ENCODE measurements at regions not wholly inside any gene's neighbourhood (a gene's known extent, or its start where the extent isn't known, plus 50 kb on each side); places are given as distances from the start of the nearest gene placed in this dataset.

DNA sequence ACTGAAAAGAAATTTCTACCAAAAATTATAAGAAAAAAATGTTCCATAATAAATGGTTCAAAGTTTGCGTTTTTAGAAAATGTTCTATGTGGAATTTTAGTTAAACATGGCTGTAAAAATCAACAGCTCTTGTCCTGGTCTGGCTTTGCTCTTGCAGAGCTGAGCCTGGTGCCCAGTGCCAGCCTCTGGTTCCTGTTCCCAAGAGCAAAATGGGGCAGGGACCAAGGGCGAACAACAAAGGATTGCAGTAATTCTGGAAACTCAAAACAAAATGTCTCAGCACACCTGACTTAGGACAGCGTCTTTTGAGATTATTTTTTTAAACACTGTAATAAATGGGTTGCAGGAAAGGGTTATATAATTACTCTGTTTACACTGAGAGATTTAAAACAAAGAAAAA, 174.7 kb downstream of the ANAPC1 start:
- Mint-ChIP-seq H3K27me3 (ENCODE audit: unreplicated experiment) (no peaks in the 10 kb centered on the region), H3K27ac (ENCODE audit: unreplicated experiment) (no peak overlapping the region), H3K4me3 (ENCODE audit: low read depth, unreplicated experiment) (no peak overlapping the region), H3K4me1 (ENCODE audit: low read depth, unreplicated experiment) (peaks cover 34% of the 10 kb centered on the region), H3K36me3 (ENCODE audit: insufficient read depth, unreplicated experiment) (no peaks in the 10 kb centered on the region), H3K9me3 (ENCODE audit: low read depth, unreplicated experiment) (peaks cover 3% of the 10 kb centered on the region)
- CTCF ChIA-PET, result no interaction called here
- BruUV-seq (replicated peaks), result no TSS peak
- intact Hi-C loops (cut with micrococcal nuclease; ENCODE audit: unreplicated experiment), result no loop called here
- TF ChIP-seq, protein P1, sequence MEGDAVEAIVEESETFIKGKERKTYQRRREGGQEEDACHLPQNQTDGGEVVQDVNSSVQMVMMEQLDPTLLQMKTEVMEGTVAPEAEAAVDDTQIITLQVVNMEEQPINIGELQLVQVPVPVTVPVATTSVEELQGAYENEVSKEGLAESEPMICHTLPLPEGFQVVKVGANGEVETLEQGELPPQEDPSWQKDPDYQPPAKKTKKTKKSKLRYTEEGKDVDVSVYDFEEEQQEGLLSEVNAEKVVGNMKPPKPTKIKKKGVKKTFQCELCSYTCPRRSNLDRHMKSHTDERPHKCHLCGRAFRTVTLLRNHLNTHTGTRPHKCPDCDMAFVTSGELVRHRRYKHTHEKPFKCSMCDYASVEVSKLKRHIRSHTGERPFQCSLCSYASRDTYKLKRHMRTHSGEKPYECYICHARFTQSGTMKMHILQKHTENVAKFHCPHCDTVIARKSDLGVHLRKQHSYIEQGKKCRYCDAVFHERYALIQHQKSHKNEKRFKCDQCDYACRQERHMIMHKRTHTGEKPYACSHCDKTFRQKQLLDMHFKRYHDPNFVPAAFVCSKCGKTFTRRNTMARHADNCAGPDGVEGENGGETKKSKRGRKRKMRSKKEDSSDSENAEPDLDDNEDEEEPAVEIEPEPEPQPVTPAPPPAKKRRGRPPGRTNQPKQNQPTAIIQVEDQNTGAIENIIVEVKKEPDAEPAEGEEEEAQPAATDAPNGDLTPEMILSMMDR (IDR thresholded peaks at IDR 0.05; ENCODE audit: unreplicated experiment), result no peak
- no peak for DNase-seq

DNA sequence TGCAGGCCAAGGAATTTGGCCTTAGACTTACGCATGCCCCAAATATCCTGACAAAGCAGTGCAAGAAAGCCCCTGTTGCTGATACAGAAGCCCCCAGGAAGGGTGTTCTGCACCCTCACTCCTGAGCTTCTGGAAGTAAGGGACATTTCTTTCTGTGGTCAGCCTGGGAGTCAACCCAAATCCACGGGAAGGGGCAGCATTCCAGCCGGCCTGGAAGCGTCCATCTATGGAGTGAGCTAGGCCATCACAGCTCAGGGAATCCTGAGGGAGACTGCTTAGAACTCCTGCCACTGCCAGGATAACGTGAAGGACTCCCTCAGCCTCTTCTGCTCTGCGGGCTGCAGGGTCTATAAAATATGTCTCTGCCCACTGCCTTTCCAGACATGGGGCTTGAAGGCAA, 173.9 kb downstream of the ANAPC1 start:
- H3K36me3 Mint-ChIP-seq (ENCODE audit: insufficient read depth, unreplicated experiment), result no peaks in the 10 kb centered on the region
- peaks cover 35% of the 10 kb centered on the region for H3K4me1 Mint-ChIP-seq (ENCODE audit: low read depth, unreplicated experiment)
- intact Hi-C loops (cut with micrococcal nuclease; ENCODE audit: unreplicated experiment), result no loop called here
- H3K4me3 Mint-ChIP-seq (ENCODE audit: low read depth, unreplicated experiment), result no peak overlapping the region
- TF ChIP-seq, protein P1 (IDR thresholded peaks at IDR 0.05; ENCODE audit: unreplicated experiment), result no peak
- no peak for DNase-seq
- H3K27ac Mint-ChIP-seq (ENCODE audit: unreplicated experiment), result no peak overlapping the region
- no peaks in the 10 kb centered on the region for H3K27me3 Mint-ChIP-seq (ENCODE audit: unreplicated experiment)
- peaks cover 3% of the 10 kb centered on the region for H3K9me3 Mint-ChIP-seq (ENCODE audit: low read depth, unreplicated experiment)
- CTCF ChIA-PET, result no interaction called here
- no TSS peak for BruUV-seq (replicated peaks)

DNA sequence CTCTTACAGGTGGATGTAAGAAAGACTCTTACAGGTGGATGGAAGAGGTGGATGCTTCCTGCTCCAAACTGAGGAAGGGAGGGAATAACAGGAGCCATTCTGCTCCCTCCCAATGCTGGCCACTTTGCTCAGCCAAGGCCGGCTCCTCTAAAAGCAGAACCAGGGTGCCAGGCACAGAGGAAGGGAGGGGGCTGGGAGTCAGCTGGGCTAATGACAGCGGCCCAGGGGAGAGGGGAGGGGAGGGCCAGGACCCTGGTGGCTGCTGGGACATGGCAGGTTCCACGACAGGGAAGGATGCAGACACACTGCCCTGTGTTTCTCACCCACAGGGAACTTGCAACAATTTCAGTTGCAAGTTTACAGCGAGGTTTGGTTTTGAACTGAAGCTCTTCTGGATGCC, 173.4 kb downstream of the ANAPC1 start:
- Mint-ChIP-seq H3K27ac (ENCODE audit: unreplicated experiment) (no peak overlapping the region), H3K9me3 (ENCODE audit: low read depth, unreplicated experiment) (peaks cover 3% of the 10 kb centered on the region), H3K4me3 (ENCODE audit: low read depth, unreplicated experiment) (no peak overlapping the region), H3K27me3 (ENCODE audit: unreplicated experiment) (no peaks in the 10 kb centered on the region), H3K4me1 (ENCODE audit: low read depth, unreplicated experiment) (peaks cover 32% of the 10 kb centered on the region), H3K36me3 (ENCODE audit: insufficient read depth, unreplicated experiment) (no peaks in the 10 kb centered on the region)
- TF ChIP-seq, protein P1 (IDR thresholded peaks at IDR 0.05; ENCODE audit: unreplicated experiment), result no peak
- intact Hi-C loops (cut with micrococcal nuclease; ENCODE audit: unreplicated experiment), result no loop called here
- CTCF ChIA-PET, result no interaction called here
- DNase-seq, result no peak
- no TSS peak for BruUV-seq (replicated peaks)

DNA sequence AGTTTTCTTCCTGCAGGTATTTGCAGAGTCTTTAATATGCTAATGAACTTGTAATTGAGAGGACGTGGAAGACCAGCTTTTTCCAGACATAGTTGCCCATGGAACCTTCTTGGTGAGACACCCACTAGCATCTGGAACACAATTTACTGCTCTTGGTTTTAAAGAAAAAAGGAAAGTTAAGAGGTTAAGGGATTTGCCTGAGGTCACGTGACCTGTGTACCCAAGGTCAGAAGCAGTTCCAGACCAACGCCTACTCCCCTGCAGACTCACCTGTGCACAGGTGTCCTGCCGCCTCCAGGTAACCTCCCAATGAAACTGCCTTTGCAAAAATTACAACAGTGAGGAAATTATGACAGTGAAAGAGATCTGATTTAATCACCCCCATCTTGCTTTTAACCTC, 172.7 kb downstream of the ANAPC1 start:
- Mint-ChIP-seq H3K36me3 (ENCODE audit: insufficient read depth, unreplicated experiment) (no peaks in the 10 kb centered on the region), H3K27me3 (ENCODE audit: unreplicated experiment) (no peaks in the 10 kb centered on the region), H3K9me3 (ENCODE audit: low read depth, unreplicated experiment) (peaks cover 3% of the 10 kb centered on the region), H3K4me1 (ENCODE audit: low read depth, unreplicated experiment) (peaks cover 26% of the 10 kb centered on the region), H3K27ac (ENCODE audit: unreplicated experiment) (no peak overlapping the region), H3K4me3 (ENCODE audit: low read depth, unreplicated experiment) (no peak overlapping the region)
- no TSS peak for BruUV-seq (replicated peaks)
- CTCF ChIA-PET, result no interaction called here
- intact Hi-C loops (cut with micrococcal nuclease; ENCODE audit: unreplicated experiment), result no loop called here
- no peak for DNase-seq
- TF ChIP-seq, protein P1 (IDR thresholded peaks at IDR 0.05; ENCODE audit: unreplicated experiment), result no peak

DNA sequence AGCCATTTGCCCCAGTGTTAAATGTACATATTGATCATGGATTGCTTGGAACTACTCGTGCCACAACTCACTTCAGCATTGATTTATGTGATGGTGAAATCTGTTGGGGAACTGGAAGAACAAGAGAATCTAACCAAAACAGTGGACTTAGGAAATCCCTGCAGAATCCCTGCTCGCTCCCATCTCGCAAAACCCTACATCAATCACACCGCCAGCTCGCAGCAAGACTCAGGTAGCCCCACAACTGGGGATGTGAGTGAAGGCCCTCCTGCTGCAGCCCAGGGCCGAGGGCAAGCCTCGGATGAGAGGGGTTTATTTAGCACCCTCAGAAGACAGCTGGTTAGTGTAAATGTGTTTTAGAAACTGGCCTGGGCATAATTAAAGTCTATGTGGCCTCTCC, 171.6 kb downstream of the ANAPC1 start:
- H3K4me3 Mint-ChIP-seq (ENCODE audit: low read depth, unreplicated experiment), result no peak overlapping the region
- no peak for DNase-seq
- TF ChIP-seq, protein P1 (IDR thresholded peaks at IDR 0.05; ENCODE audit: unreplicated experiment), result no peak
- no TSS peak for BruUV-seq (replicated peaks)
- no peak overlapping the region for H3K27ac Mint-ChIP-seq (ENCODE audit: unreplicated experiment)
- CTCF ChIA-PET, result no interaction called here
- H3K9me3 Mint-ChIP-seq (ENCODE audit: low read depth, unreplicated experiment), result peaks cover 3% of the 10 kb centered on the region
- intact Hi-C loops (cut with micrococcal nuclease; ENCODE audit: unreplicated experiment), result no loop called here
- no peaks in the 10 kb centered on the region for H3K36me3 Mint-ChIP-seq (ENCODE audit: insufficient read depth, unreplicated experiment)
- no peaks in the 10 kb centered on the region for H3K27me3 Mint-ChIP-seq (ENCODE audit: unreplicated experiment)
- peaks cover 17% of the 10 kb centered on the region for H3K4me1 Mint-ChIP-seq (ENCODE audit: low read depth, unreplicated experiment)
